Mucosa of gallbladder (tissue), 1 donor: ENCODE measurements at regions not wholly inside any gene's neighbourhood (a gene's known extent, or its start where the extent isn't known, plus 50 kb on each side); places are given as distances from the start of the nearest gene placed in this dataset.
"Not testable (repeated sequence)": the region's sequence is repeated elsewhere in the genome, so short reads cannot be mapped to it uniquely, and the experiment has no call there.

Experiments
- DNase-seq: peaks from one replicate; pipeline ENCODE4 v3.0.0-alpha.2; 2020; ENCODE audit warnings: low spot score
- donor health status: DM: no; HTN: no; CAD: no.

GRCh38 chrX:65331371-65331770, 203.2 kb downstream of the LAS1L start:
- no peak for DNase-seq

- DNase-seq: no peak
Measured at GRCh38 chrX:65300104-65300809, 234.3 kb downstream of the LAS1L start.

- not testable (repeated sequence) for DNase-seq
Measured at GRCh38 chrX:65282905-65283304, 251.7 kb downstream of the LAS1L start.

- DNase-seq: no peak
Measured at GRCh38 chrX:65273152-65273551, 261.4 kb downstream of the LAS1L start.

DNA sequence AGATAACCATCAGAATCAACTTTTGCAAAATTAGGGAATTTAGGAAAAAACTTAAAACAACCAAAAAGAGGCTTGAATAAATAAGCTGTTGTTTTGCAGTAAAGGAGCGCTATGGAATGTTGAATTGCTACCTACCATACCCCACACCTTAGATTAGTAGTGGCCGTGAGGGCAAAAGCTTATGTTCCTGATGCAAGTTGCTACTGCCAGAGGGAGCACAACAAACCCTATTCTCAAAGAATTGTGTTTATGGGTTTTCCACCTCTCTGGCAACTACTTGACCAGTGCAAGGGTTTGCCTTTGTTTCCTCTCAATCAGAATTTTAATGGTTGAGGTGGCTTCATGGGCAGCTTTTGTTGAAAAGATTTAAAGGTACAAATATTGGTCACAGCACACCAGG, 268.1 kb downstream of the LAS1L start:
- DNase-seq: no peak

GRCh38 chrX:65253817-65254216, 277.6 kb upstream of the ZC4H2 start:
- DNase-seq: no peak

- DNase-seq: no peak
Measured at GRCh38 chrX:65241059-65241721, 264.9 kb upstream of the ZC4H2 start.

- peak; percentile 22 for DNase-seq
Measured at GRCh38 chrX:65203545-65203944, 227.3 kb upstream of the ZC4H2 start.

GRCh38 chrX:65196758-65197360, 220.6 kb upstream of the ZC4H2 start:
- peak; percentile 45 for DNase-seq

GRCh38 chrX:65195621-65196020, 219.4 kb upstream of the ZC4H2 start:
- no peak for DNase-seq

GRCh38 chrX:65194547-65194946, 218.3 kb upstream of the ZC4H2 start:
- DNase-seq: no peak

DNA sequence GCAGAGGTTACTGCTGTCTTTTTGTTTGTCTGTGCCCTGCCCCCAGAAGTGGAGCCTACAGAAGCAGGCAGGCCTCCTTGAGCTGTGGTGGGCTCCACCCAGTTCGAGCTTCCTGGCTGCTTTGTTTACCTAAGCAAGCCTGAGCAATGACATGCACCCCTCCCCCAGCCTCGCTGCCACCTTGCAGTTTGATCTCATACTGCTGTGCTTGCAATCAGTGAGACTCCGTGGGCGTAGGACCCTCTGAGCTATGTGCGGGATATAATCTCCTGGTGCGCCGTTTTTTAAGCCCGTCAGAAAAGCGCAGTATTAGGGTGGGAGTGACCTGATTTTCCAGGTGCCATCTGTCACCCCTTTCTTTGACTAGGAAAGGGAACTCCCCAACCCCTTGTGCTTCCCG, 187.1 kb upstream of the ZC4H2 start:
- DNase-seq: not testable (repeated sequence)

GRCh38 chrX:65148232-65148631, 172.0 kb upstream of the ZC4H2 start:
- no peak for DNase-seq

GRCh38 chrX:65136424-65136823, 160.2 kb upstream of the ZC4H2 start:
- no peak for DNase-seq

DNA sequence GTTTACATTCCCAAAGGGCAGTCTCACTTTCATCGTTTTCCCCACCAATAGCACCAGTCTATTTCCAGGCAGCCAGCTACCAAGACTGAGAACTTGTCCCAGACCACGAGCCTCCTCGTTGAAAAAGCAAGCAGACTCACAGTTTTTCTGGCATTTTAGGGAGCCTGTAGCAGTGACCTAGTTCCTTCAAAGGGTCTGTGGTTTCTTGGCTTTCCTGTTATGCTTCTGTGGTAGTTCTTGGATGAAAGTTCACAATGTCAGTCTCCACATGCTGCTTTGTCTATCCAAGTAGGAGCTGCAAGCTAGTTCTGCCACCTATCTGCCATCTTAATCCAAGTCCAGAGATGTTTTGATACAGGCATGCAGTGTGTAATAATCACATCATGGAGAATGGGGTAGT, 151.6 kb upstream of the ZC4H2 start:
- no peak for DNase-seq

GRCh38 chrX:65098851-65099250, 122.6 kb upstream of the ZC4H2 start:
- no peak for DNase-seq

- DNase-seq: no peak
Measured at GRCh38 chrX:65093658-65094057, 117.4 kb upstream of the ZC4H2 start.

DNA sequence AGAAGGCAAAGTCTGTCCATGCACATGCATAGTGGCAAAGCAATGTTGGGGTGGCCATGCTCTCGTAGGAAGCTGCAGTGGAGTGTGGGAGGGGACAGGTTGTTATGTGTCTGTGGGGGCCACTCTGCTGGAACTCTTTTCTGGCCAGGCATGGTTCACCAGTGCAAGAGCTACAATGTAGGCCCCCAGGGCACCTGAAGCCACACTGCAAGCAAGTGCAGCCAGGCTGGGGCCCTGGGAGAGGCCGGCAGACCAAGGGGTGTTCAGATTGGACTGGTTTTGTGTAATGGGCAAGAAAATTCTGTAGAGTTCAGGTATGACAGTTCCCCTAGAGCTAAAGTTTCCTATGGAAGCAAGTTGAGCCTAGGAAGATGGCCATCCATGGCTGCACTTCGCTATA, 97.0 kb upstream of the ZC4H2 start:
- no peak for DNase-seq

GRCh38 chrX:65072590-65072989, 96.3 kb upstream of the ZC4H2 start:
- no peak for DNase-seq

DNA sequence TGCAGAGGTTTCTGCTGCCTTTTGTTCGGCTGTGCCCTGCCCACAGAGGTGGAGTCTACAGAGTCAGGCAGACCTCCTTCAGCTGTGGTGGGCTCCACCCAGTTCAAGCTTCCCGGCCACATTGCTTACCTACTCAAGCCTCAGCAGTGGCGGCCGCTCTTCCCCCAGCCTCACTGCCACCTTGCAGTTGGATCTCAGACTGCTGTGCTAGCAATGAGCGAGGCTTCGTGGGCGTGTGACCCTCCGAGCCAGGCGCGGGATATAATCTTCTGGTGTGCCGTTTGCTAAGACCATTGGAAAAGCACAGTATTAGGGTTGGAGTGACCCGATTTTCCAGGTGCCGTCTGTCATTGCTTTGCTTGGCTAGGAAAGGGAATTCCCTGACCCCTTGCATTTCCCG, 82.4 kb upstream of the ZC4H2 start:
- not testable (repeated sequence) for DNase-seq

DNA sequence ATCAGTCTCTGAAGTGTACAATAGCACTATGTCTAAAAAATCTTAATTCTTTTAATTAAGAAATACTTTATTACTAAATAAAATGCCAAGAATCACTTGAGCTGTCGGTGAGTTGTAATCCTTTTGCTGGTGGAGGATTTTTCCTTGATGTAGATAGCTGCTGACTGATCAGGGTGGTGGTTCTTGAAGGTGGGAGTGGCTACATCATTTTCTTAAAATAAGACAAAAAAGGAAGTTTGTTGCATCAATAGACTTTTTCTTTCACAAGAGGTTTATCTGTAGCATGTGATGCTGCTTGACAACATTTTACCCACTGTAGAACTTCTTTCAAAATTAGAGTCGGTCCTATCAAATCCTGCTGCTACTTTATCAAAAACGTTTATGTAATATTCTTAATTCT, 68.8 kb upstream of the ZC4H2 start:
- no peak for DNase-seq

DNA sequence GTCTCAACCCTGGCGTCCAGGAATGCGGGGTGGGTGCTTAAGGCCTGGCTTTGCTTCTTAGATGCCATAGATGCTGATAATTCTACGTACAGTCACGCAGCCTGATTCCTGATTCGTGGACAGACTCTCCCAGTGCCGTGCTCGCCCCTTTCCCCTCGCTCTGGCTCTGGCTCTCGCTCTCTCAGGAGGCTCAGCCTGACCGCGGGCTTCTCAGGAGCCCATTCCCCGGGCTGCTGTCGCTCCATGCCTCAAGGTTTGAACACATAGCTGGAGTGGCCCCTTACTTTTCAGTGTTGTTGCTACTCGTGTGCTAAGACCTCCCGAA, 59.2 kb upstream of the ZC4H2 start:
- DNase-seq: no peak

DNA sequence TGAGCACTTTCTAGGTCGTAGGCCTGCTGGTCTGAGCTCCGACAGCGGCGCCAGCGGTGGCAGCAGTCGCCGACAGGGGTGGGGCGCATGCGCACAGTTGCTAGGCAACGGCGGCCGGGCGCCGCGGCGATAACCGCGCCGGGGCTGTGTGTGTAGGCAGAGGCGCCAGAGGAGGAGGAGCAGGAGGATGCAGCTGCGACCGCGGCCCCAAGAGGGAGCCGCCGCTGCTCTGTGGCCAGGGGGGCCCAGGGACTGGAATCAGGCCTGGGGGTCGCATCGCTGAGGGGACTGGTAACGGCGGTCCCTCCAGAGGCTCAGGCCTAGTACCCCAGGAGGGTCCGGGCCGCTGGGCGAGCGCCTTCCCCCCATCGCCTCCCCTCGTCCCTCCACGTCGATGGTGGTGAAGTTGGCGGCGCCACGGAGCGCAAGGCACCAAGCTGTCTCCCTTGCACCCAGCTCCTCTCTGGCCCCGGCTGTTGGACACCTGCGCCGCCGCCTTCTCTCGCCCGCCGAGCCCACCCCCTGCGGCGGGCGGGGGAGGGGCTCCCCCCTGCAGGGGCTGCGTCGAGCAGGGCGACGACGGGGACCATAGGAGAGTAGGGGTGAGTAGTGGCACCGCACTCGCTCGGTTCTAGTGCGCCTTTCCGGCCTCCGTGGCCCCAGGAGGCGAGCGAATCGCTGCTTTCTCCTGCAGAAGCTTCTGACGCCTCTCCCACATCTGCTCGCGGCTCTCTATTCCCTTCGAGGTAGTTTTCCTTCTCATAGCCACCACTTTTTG, 58.6 kb upstream of the ZC4H2 start, which contains the start of gene ZC3H12B:
Gene ZC3H12B (plus strand): TSS at position 159 of the 778 bp plus-strand sequence.
- DNase-seq: peak; percentile 75
